ENCODE measurements at regions not wholly inside any gene's neighbourhood (a gene's known extent, or its start where the extent isn't known, plus 50 kb on each side); places are given as distances from the start of the nearest gene placed in this dataset.

- no peak for TF ChIP-seq EZH2 (IDR thresholded peaks at IDR 0.05; ENCODE audit: low read depth)
- TF ChIP-seq, protein P1, sequence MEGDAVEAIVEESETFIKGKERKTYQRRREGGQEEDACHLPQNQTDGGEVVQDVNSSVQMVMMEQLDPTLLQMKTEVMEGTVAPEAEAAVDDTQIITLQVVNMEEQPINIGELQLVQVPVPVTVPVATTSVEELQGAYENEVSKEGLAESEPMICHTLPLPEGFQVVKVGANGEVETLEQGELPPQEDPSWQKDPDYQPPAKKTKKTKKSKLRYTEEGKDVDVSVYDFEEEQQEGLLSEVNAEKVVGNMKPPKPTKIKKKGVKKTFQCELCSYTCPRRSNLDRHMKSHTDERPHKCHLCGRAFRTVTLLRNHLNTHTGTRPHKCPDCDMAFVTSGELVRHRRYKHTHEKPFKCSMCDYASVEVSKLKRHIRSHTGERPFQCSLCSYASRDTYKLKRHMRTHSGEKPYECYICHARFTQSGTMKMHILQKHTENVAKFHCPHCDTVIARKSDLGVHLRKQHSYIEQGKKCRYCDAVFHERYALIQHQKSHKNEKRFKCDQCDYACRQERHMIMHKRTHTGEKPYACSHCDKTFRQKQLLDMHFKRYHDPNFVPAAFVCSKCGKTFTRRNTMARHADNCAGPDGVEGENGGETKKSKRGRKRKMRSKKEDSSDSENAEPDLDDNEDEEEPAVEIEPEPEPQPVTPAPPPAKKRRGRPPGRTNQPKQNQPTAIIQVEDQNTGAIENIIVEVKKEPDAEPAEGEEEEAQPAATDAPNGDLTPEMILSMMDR (conservative IDR thresholded peaks at IDR 0.05) = no peak
Measured at GRCh38 chr2:120935339-120936313, 200.0 kb downstream of the GLI2 start.
